ENCODE measurements at regions not wholly inside any gene's neighbourhood (a gene's known extent, or its start where the extent isn't known, plus 50 kb on each side); places are given as distances from the start of the nearest gene placed in this dataset.

- Histone ChIP-seq H3K4me3 (ENCODE audit: low read length in 2 of 2) (no peak overlapping the region), H3K36me3 (ENCODE audit: control insufficient read depth in 2 of 2, insufficient read depth in 2 of 2, low read length in 1 of 2) (no peaks in the 10 kb centered on the region), H3K27ac (ENCODE audit: low read depth in 1 of 2, low read length in 1 of 2) (no peak overlapping the region), H3K4me1 (ENCODE audit: control insufficient read depth in 2 of 2, insufficient read depth in 2 of 2, low read length in 2 of 2) (no peaks in the 10 kb centered on the region), H3K9me3 (ENCODE audit: control insufficient read depth in 2 of 2, insufficient read depth in 1 of 2, low read length in 1 of 2) (no peaks in the 10 kb centered on the region), H3K27me3 (ENCODE audit: control insufficient read depth in 2 of 2, insufficient read depth in 1 of 2, low read length in 1 of 2) (no peaks in the 10 kb centered on the region)
- no peak for DNase-seq (ENCODE audit: low read depth in 6 of 9, low spot score in 9 of 9)
- 93% methylated on average over 6 of the region's 6 CpGs for WGBS
Observed at GRCh38 chr2:118667964-118668363, 179.5 kb downstream of the EN1 start.

GRCh38 chr2:118667348-118667747 lies 180.1 kb downstream of the EN1 start:
- Histone ChIP-seq H3K9me3 (ENCODE audit: control insufficient read depth in 2 of 2, insufficient read depth in 1 of 2, low read length in 1 of 2) (no peaks in the 10 kb centered on the region), H3K4me1 (ENCODE audit: control insufficient read depth in 2 of 2, insufficient read depth in 2 of 2, low read length in 2 of 2) (no peaks in the 10 kb centered on the region), H3K27ac (ENCODE audit: low read depth in 1 of 2, low read length in 1 of 2) (no peak overlapping the region), H3K27me3 (ENCODE audit: control insufficient read depth in 2 of 2, insufficient read depth in 1 of 2, low read length in 1 of 2) (no peaks in the 10 kb centered on the region), H3K4me3 (ENCODE audit: low read length in 2 of 2) (no peak overlapping the region), H3K36me3 (ENCODE audit: control insufficient read depth in 2 of 2, insufficient read depth in 2 of 2, low read length in 1 of 2) (no peaks in the 10 kb centered on the region)
- DNase-seq (ENCODE audit: low read depth in 6 of 9, low spot score in 9 of 9): no peak
- 97% methylated on average over 2 of the region's 2 CpGs for WGBS

- no peak for DNase-seq (ENCODE audit: low read depth in 6 of 9, low spot score in 9 of 9)
- Histone ChIP-seq H3K4me3 (ENCODE audit: low read length in 2 of 2) (no peak overlapping the region), H3K9me3 (ENCODE audit: control insufficient read depth in 2 of 2, insufficient read depth in 1 of 2, low read length in 1 of 2) (no peaks in the 10 kb centered on the region), H3K27ac (ENCODE audit: low read depth in 1 of 2, low read length in 1 of 2) (no peak overlapping the region), H3K27me3 (ENCODE audit: control insufficient read depth in 2 of 2, insufficient read depth in 1 of 2, low read length in 1 of 2) (no peaks in the 10 kb centered on the region), H3K36me3 (ENCODE audit: control insufficient read depth in 2 of 2, insufficient read depth in 2 of 2, low read length in 1 of 2) (no peaks in the 10 kb centered on the region), H3K4me1 (ENCODE audit: control insufficient read depth in 2 of 2, insufficient read depth in 2 of 2, low read length in 2 of 2) (no peaks in the 10 kb centered on the region)
- WGBS: 87% methylated on average over 4 of the region's 4 CpGs
Observed at GRCh38 chr2:118665784-118666529, 181.5 kb downstream of the EN1 start.

GRCh38 chr2:118661179-118661578 lies 186.3 kb downstream of the EN1 start:
- Histone ChIP-seq H3K9me3 (ENCODE audit: control insufficient read depth in 2 of 2, insufficient read depth in 1 of 2, low read length in 1 of 2) (no peaks in the 10 kb centered on the region), H3K4me3 (ENCODE audit: low read length in 2 of 2) (no peak overlapping the region), H3K4me1 (ENCODE audit: control insufficient read depth in 2 of 2, insufficient read depth in 2 of 2, low read length in 2 of 2) (no peaks in the 10 kb centered on the region), H3K27me3 (ENCODE audit: control insufficient read depth in 2 of 2, insufficient read depth in 1 of 2, low read length in 1 of 2) (no peaks in the 10 kb centered on the region), H3K36me3 (ENCODE audit: control insufficient read depth in 2 of 2, insufficient read depth in 2 of 2, low read length in 1 of 2) (no peaks in the 10 kb centered on the region), H3K27ac (ENCODE audit: low read depth in 1 of 2, low read length in 1 of 2) (no peak overlapping the region)
- no peak for DNase-seq (ENCODE audit: low read depth in 6 of 9, low spot score in 9 of 9)
- WGBS: 90% methylated on average over 2 of the region's 2 CpGs

GRCh38 chr2:118658596-118659198 lies 188.8 kb downstream of the EN1 start:
- Histone ChIP-seq H3K27me3 (ENCODE audit: control insufficient read depth in 2 of 2, insufficient read depth in 1 of 2, low read length in 1 of 2) (no peaks in the 10 kb centered on the region), H3K36me3 (ENCODE audit: control insufficient read depth in 2 of 2, insufficient read depth in 2 of 2, low read length in 1 of 2) (no peaks in the 10 kb centered on the region), H3K4me1 (ENCODE audit: control insufficient read depth in 2 of 2, insufficient read depth in 2 of 2, low read length in 2 of 2) (no peaks in the 10 kb centered on the region), H3K27ac (ENCODE audit: low read depth in 1 of 2, low read length in 1 of 2) (no peak overlapping the region), H3K9me3 (ENCODE audit: control insufficient read depth in 2 of 2, insufficient read depth in 1 of 2, low read length in 1 of 2) (no peaks in the 10 kb centered on the region), H3K4me3 (ENCODE audit: low read length in 2 of 2) (no peak overlapping the region)
- 96% methylated on average over 3 of the region's 3 CpGs for WGBS
- no peak for DNase-seq (ENCODE audit: low read depth in 6 of 9, low spot score in 9 of 9)

- no peaks in the 10 kb centered on the region for H3K9me3 ChIP-seq (ENCODE audit: control insufficient read depth in 2 of 2, insufficient read depth in 1 of 2, low read length in 1 of 2)
- H3K4me3 ChIP-seq (ENCODE audit: low read length in 2 of 2): no peak overlapping the region
- WGBS: 97% methylated on average over 2 of the region's 2 CpGs
- DNase-seq (ENCODE audit: low read depth in 6 of 9, low spot score in 9 of 9): no peak
- H3K4me1 ChIP-seq (ENCODE audit: control insufficient read depth in 2 of 2, insufficient read depth in 2 of 2, low read length in 2 of 2): no peaks in the 10 kb centered on the region
- H3K27ac ChIP-seq (ENCODE audit: low read depth in 1 of 2, low read length in 1 of 2): no peak overlapping the region
- no peaks in the 10 kb centered on the region for H3K27me3 ChIP-seq (ENCODE audit: control insufficient read depth in 2 of 2, insufficient read depth in 1 of 2, low read length in 1 of 2)
- no peaks in the 10 kb centered on the region for H3K36me3 ChIP-seq (ENCODE audit: control insufficient read depth in 2 of 2, insufficient read depth in 2 of 2, low read length in 1 of 2)
Observed at GRCh38 chr2:118657466-118657865, 190.0 kb downstream of the EN1 start.

- Histone ChIP-seq H3K36me3 (ENCODE audit: control insufficient read depth in 2 of 2, insufficient read depth in 2 of 2, low read length in 1 of 2) (no peaks in the 10 kb centered on the region), H3K4me3 (ENCODE audit: low read length in 2 of 2) (no peak overlapping the region), H3K27me3 (ENCODE audit: control insufficient read depth in 2 of 2, insufficient read depth in 1 of 2, low read length in 1 of 2) (no peaks in the 10 kb centered on the region), H3K9me3 (ENCODE audit: control insufficient read depth in 2 of 2, insufficient read depth in 1 of 2, low read length in 1 of 2) (no peaks in the 10 kb centered on the region), H3K27ac (ENCODE audit: low read depth in 1 of 2, low read length in 1 of 2) (no peak overlapping the region), H3K4me1 (ENCODE audit: control insufficient read depth in 2 of 2, insufficient read depth in 2 of 2, low read length in 2 of 2) (no peaks in the 10 kb centered on the region)
- DNase-seq (ENCODE audit: low read depth in 6 of 9, low spot score in 9 of 9): no peak
- 84% methylated on average over 1 of the region's 1 CpG for WGBS
Observed at GRCh38 chr2:118654945-118655344, 192.5 kb downstream of the EN1 start.

GRCh38 chr2:118650327-118650726 lies 197.1 kb downstream of the EN1 start:
- no peaks in the 10 kb centered on the region for H3K27me3 ChIP-seq (ENCODE audit: control insufficient read depth in 2 of 2, insufficient read depth in 1 of 2, low read length in 1 of 2)
- H3K27ac ChIP-seq (ENCODE audit: low read depth in 1 of 2, low read length in 1 of 2): no peak overlapping the region
- H3K9me3 ChIP-seq (ENCODE audit: control insufficient read depth in 2 of 2, insufficient read depth in 1 of 2, low read length in 1 of 2): no peaks in the 10 kb centered on the region
- no peak for DNase-seq (ENCODE audit: low read depth in 6 of 9, low spot score in 9 of 9)
- H3K4me1 ChIP-seq (ENCODE audit: control insufficient read depth in 2 of 2, insufficient read depth in 2 of 2, low read length in 2 of 2): no peaks in the 10 kb centered on the region
- no peak overlapping the region for H3K4me3 ChIP-seq (ENCODE audit: low read length in 2 of 2)
- no peaks in the 10 kb centered on the region for H3K36me3 ChIP-seq (ENCODE audit: control insufficient read depth in 2 of 2, insufficient read depth in 2 of 2, low read length in 1 of 2)

GRCh38 chr2:118645876-118646275 lies 201.6 kb downstream of the EN1 start:
- Histone ChIP-seq H3K9me3 (ENCODE audit: control insufficient read depth in 2 of 2, insufficient read depth in 1 of 2, low read length in 1 of 2) (no peaks in the 10 kb centered on the region), H3K27me3 (ENCODE audit: control insufficient read depth in 2 of 2, insufficient read depth in 1 of 2, low read length in 1 of 2) (no peaks in the 10 kb centered on the region), H3K27ac (ENCODE audit: low read depth in 1 of 2, low read length in 1 of 2) (no peak overlapping the region), H3K36me3 (ENCODE audit: control insufficient read depth in 2 of 2, insufficient read depth in 2 of 2, low read length in 1 of 2) (no peaks in the 10 kb centered on the region), H3K4me3 (ENCODE audit: low read length in 2 of 2) (no peak overlapping the region), H3K4me1 (ENCODE audit: control insufficient read depth in 2 of 2, insufficient read depth in 2 of 2, low read length in 2 of 2) (no peaks in the 10 kb centered on the region)
- 82% methylated on average over 7 of the region's 7 CpGs for WGBS
- DNase-seq (ENCODE audit: low read depth in 6 of 9, low spot score in 9 of 9): no peak
